ENCODE measurements at regions not wholly inside any gene's neighbourhood (a gene's known extent, or its start where the extent isn't known, plus 50 kb on each side); places are given as distances from the start of the nearest gene placed in this dataset.

- Histone ChIP-seq H3K36me3 (ENCODE audit: low read depth) (no peaks in the 10 kb centered on the region), H3K9me3 (ENCODE audit: severe bottlenecking) (no peaks in the 10 kb centered on the region), H3K4me1 (ENCODE audit: insufficient read depth, poor library complexity, severe bottlenecking) (no peaks in the 10 kb centered on the region), H3K27me3 (ENCODE audit: insufficient read depth, poor library complexity, severe bottlenecking) (peaks cover 4% of the 10 kb centered on the region), H3K27ac (ENCODE audit: poor library complexity, severe bottlenecking) (no peak overlapping the region), H3K4me3 (ENCODE audit: severe bottlenecking) (no peak overlapping the region)
- TF ChIP-seq, protein P1, sequence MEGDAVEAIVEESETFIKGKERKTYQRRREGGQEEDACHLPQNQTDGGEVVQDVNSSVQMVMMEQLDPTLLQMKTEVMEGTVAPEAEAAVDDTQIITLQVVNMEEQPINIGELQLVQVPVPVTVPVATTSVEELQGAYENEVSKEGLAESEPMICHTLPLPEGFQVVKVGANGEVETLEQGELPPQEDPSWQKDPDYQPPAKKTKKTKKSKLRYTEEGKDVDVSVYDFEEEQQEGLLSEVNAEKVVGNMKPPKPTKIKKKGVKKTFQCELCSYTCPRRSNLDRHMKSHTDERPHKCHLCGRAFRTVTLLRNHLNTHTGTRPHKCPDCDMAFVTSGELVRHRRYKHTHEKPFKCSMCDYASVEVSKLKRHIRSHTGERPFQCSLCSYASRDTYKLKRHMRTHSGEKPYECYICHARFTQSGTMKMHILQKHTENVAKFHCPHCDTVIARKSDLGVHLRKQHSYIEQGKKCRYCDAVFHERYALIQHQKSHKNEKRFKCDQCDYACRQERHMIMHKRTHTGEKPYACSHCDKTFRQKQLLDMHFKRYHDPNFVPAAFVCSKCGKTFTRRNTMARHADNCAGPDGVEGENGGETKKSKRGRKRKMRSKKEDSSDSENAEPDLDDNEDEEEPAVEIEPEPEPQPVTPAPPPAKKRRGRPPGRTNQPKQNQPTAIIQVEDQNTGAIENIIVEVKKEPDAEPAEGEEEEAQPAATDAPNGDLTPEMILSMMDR (IDR thresholded peaks at IDR 0.05; ENCODE audit: poor library complexity, severe bottlenecking), result no peak
- no peak for ATAC-seq (ENCODE audit: low read depth)
- DNase-seq (ENCODE audit: low spot score), result no peak
Observed at GRCh38 chr18:72128649-72129048, 415.5 kb downstream of the CBLN2 start.

DNA sequence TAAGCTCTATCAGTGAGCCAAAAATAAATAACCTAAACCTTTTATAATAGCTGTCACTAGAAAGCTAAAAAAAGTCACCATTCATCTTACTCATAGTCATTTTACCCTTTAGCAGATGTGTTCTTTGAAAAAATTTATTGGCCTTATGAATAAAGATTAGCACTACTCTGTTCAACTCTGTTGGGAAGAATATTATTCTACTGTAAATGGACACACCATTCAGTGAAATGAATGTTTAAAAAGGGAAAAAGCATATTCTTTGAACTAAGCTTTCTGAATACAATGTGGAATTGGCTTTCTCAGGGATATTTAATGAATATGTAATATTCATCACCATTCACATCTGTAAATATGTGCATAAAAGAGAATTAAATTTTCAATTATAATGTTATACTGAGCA, 422.0 kb downstream of the CBLN2 start:
- TF ChIP-seq, protein P1 (IDR thresholded peaks at IDR 0.05; ENCODE audit: poor library complexity, severe bottlenecking), result no peak
- no peak for DNase-seq (ENCODE audit: low spot score)
- H3K9me3 ChIP-seq (ENCODE audit: severe bottlenecking), result no peaks in the 10 kb centered on the region
- no peak overlapping the region for H3K4me3 ChIP-seq (ENCODE audit: severe bottlenecking)
- no peaks in the 10 kb centered on the region for H3K36me3 ChIP-seq (ENCODE audit: low read depth)
- ATAC-seq (ENCODE audit: low read depth), result no peak
- H3K27ac ChIP-seq (ENCODE audit: poor library complexity, severe bottlenecking), result no peak overlapping the region
- H3K27me3 ChIP-seq (ENCODE audit: insufficient read depth, poor library complexity, severe bottlenecking), result no peaks in the 10 kb centered on the region
- no peaks in the 10 kb centered on the region for H3K4me1 ChIP-seq (ENCODE audit: insufficient read depth, poor library complexity, severe bottlenecking)

DNA sequence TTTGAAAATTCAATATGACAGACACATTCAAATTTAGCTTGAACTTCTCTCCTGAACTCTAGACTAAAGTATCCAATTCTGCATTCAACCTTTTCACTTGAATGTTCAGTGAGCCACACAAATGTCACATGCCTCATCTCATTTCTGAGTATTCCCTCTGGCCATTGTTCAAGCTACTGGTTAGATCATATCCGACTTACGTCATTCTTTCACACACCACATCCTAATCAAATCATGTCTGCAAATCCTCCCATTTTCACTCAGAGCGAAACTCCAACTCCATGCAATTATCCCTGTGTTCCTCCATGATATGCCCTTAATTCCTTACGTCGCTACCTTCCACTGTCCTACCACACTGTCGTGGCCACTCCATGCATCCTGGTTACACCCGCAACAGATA, 425.1 kb downstream of the CBLN2 start:
- H3K27me3 ChIP-seq (ENCODE audit: insufficient read depth, poor library complexity, severe bottlenecking), result no peaks in the 10 kb centered on the region
- TF ChIP-seq, protein P1 (IDR thresholded peaks at IDR 0.05; ENCODE audit: poor library complexity, severe bottlenecking), result no peak
- H3K4me1 ChIP-seq (ENCODE audit: insufficient read depth, poor library complexity, severe bottlenecking), result no peaks in the 10 kb centered on the region
- no peak for DNase-seq (ENCODE audit: low spot score)
- H3K36me3 ChIP-seq (ENCODE audit: low read depth), result no peaks in the 10 kb centered on the region
- no peak overlapping the region for H3K4me3 ChIP-seq (ENCODE audit: severe bottlenecking)
- ATAC-seq (ENCODE audit: low read depth), result no peak
- H3K27ac ChIP-seq (ENCODE audit: poor library complexity, severe bottlenecking), result no peak overlapping the region
- no peaks in the 10 kb centered on the region for H3K9me3 ChIP-seq (ENCODE audit: severe bottlenecking)

- TF ChIP-seq, protein P1 (IDR thresholded peaks at IDR 0.05; ENCODE audit: poor library complexity, severe bottlenecking), result no peak
- no peaks in the 10 kb centered on the region for H3K27me3 ChIP-seq (ENCODE audit: insufficient read depth, poor library complexity, severe bottlenecking)
- ATAC-seq (ENCODE audit: low read depth) (no peak), DNase-seq (ENCODE audit: low spot score) (no peak)
- no peaks in the 10 kb centered on the region for H3K4me1 ChIP-seq (ENCODE audit: insufficient read depth, poor library complexity, severe bottlenecking)
- H3K9me3 ChIP-seq (ENCODE audit: severe bottlenecking), result no peaks in the 10 kb centered on the region
- no peak overlapping the region for H3K4me3 ChIP-seq (ENCODE audit: severe bottlenecking)
- H3K36me3 ChIP-seq (ENCODE audit: low read depth), result no peaks in the 10 kb centered on the region
- H3K27ac ChIP-seq (ENCODE audit: poor library complexity, severe bottlenecking), result no peak overlapping the region
Observed at GRCh38 chr18:72114801-72115594, 429.1 kb downstream of the CBLN2 start.
